Ishikawa (cell line): ENCODE measurements at regions not wholly inside any gene's neighbourhood (a gene's known extent, or its start where the extent isn't known, plus 50 kb on each side); places are given as distances from the start of the nearest gene placed in this dataset.

Experiments used
- CEBPB ChIP-seq: IDR thresholded peaks from 2 replicates; pipeline ENCODE4 v1.6.1; 2012
- CREB1 ChIP-seq: IDR thresholded peaks from 2 replicates; pipeline ENCODE4 v1.6.1; 2012; ENCODE audit warnings: low read depth
- EGR1 ChIP-seq: IDR thresholded peaks from 2 replicates; pipeline ENCODE4 v1.6.1; 2012
- EP300 ChIP-seq: IDR thresholded peaks from 2 replicates; pipeline ENCODE4 v1.6.1; 2012; ENCODE audit warnings: borderline replicate concordance
- FOXM1 ChIP-seq: IDR thresholded peaks from 2 replicates; pipeline ENCODE4 v1.6.1; 2012; ENCODE audit warnings: low read depth, borderline replicate concordance
- NFIC ChIP-seq: IDR thresholded peaks from 2 replicates; pipeline ENCODE4 v1.6.1; 2012
- RAD21 ChIP-seq: IDR thresholded peaks from 2 replicates; pipeline ENCODE4 v1.6.1; 2012; ENCODE audit warnings: low read depth
- TAF1 ChIP-seq: IDR thresholded peaks from 2 replicates; pipeline ENCODE4 v1.6.1; 2012; ENCODE audit warnings: low read depth, mild to moderate bottlenecking
- TCF12 ChIP-seq: IDR thresholded peaks from 2 replicates; pipeline ENCODE4 v1.6.1; 2012; ENCODE audit warnings: low read depth
- TEAD4 ChIP-seq: IDR thresholded peaks from 2 replicates; pipeline ENCODE4 v1.6.1; 2012
- YY1 ChIP-seq: IDR thresholded peaks from 2 replicates; pipeline ENCODE4 v1.6.1; 2012; ENCODE audit warnings: low read depth
- ZBTB7A ChIP-seq: IDR thresholded peaks from 2 replicates; pipeline ENCODE4 v1.6.1; 2012; ENCODE audit warnings: low read depth
- TF ChIP-seq, protein P1 (sequence below): IDR thresholded peaks from 2 replicates; pipeline ENCODE4 v1.6.1; 2012
- TF ChIP-seq, protein P2 (sequence below): IDR thresholded peaks from 2 replicates; pipeline ENCODE4 v1.6.1; 2012
- TF ChIP-seq, protein P3 (sequence below): IDR thresholded peaks from 2 replicates; pipeline ENCODE4 v1.6.1; 2012; ENCODE audit warnings: low read depth, mild to moderate bottlenecking

DNA sequence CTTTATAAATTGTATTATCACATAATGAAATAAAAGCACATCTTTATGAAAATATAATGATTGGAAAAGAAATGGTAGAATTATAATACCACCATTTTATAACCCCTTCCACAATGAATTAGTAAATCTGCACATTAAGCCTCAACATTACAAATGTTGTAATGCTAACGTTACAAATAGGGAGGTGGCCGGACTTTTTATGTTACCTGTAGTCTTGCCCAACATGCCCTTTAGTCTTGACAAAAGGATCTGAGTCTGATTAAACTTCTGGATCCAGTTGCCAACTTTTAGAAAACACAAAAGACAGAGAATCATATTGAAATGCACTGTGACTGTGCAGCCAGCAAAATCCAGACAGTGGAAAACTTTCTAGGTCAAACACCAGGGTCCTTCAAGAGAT is 617.3 kb downstream of the KCNJ3 start:
- TF ChIP-seq FOXM1 = no peak
- TF ChIP-seq NFIC = no peak

DNA sequence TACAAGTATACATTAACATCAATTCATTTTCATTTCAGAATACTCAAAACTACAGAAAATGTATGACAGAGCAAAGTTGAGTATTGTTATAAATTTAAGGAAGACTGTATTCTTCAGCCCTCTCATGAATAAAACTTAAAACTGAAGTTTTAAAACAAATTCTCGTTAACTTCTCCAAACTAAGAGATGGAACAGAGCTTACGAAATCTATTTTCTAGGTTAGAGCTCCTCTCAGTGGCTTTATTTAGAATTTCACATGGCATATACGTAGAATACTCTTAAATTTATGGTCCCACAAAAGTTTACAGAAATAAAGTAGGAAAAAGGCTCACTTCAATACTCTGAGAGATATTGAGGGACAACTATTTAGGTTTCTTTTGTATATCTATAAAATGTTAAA is 612.1 kb downstream of the KCNJ3 start:
- TF ChIP-seq FOXM1 (no peak), RAD21 (peak; percentile 68)
- TF ChIP-seq, protein P1, sequence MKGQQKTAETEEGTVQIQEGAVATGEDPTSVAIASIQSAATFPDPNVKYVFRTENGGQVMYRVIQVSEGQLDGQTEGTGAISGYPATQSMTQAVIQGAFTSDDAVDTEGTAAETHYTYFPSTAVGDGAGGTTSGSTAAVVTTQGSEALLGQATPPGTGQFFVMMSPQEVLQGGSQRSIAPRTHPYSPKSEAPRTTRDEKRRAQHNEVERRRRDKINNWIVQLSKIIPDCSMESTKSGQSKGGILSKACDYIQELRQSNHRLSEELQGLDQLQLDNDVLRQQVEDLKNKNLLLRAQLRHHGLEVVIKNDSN = no peak

DNA sequence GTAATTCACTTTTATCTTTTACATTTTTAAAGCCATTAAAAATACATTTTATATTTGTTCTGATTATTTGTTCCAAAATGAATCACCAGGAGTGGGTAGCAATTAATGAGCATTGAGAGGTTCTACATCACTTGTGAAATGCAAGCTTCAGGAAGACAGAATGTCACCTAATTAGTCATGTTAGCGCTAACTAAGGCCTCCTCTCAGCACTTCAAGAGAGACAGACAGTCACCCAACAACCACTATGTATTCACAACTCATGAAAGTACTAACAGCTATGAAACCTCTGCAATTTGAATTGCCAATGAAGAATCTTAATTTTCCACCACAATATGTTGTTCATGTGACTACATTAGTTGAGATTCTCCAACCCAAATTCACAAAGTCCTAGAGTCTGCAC is 611.0 kb downstream of the KCNJ3 start:
- TF ChIP-seq, protein P2, sequence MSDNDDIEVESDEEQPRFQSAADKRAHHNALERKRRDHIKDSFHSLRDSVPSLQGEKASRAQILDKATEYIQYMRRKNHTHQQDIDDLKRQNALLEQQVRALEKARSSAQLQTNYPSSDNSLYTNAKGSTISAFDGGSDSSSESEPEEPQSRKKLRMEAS = no peak
- TF ChIP-seq ZBTB7A (no peak), TCF12 (no peak)

DNA sequence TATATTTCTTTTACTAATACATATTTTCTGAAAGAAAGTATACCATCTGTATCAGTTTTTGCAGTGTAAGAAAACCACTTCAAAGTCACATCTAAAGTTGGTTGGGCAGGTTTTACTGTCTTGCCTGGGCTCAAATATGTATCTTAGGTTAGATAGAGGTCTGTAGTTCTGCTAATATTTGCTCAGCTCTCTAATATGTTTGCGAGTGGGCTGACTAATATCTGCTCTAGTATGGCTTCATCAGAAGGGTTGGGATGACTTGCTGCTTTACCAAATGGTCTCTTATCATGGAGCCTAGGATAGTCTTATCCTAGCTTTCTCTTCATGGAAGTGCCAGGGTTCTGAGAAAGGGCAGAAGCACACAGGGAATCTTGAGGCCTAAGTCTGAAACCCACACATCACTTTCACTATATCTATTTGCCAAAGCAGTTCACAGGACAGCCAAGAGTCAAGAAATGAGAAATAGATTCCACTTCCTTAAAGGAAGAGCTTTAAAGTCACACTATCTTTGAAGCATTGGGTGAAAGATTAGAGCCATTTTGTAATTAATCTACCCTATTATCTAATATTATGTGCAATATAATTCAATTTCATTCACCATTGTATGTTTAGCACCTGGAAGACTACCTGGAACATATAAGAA is 610.0 kb downstream of the KCNJ3 start:
- TF ChIP-seq, protein P2 = no peak
- TF ChIP-seq CEBPB (no peak), FOXM1 (no peak), EP300 (no peak), NFIC (no peak), TAF1 (no peak), TCF12 (no peak), TEAD4 (no peak), CREB1 (no peak)
- TF ChIP-seq, protein P3, sequence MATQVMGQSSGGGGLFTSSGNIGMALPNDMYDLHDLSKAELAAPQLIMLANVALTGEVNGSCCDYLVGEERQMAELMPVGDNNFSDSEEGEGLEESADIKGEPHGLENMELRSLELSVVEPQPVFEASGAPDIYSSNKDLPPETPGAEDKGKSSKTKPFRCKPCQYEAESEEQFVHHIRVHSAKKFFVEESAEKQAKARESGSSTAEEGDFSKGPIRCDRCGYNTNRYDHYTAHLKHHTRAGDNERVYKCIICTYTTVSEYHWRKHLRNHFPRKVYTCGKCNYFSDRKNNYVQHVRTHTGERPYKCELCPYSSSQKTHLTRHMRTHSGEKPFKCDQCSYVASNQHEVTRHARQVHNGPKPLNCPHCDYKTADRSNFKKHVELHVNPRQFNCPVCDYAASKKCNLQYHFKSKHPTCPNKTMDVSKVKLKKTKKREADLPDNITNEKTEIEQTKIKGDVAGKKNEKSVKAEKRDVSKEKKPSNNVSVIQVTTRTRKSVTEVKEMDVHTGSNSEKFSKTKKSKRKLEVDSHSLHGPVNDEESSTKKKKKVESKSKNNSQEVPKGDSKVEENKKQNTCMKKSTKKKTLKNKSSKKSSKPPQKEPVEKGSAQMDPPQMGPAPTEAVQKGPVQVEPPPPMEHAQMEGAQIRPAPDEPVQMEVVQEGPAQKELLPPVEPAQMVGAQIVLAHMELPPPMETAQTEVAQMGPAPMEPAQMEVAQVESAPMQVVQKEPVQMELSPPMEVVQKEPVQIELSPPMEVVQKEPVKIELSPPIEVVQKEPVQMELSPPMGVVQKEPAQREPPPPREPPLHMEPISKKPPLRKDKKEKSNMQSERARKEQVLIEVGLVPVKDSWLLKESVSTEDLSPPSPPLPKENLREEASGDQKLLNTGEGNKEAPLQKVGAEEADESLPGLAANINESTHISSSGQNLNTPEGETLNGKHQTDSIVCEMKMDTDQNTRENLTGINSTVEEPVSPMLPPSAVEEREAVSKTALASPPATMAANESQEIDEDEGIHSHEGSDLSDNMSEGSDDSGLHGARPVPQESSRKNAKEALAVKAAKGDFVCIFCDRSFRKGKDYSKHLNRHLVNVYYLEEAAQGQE = no peak

DNA sequence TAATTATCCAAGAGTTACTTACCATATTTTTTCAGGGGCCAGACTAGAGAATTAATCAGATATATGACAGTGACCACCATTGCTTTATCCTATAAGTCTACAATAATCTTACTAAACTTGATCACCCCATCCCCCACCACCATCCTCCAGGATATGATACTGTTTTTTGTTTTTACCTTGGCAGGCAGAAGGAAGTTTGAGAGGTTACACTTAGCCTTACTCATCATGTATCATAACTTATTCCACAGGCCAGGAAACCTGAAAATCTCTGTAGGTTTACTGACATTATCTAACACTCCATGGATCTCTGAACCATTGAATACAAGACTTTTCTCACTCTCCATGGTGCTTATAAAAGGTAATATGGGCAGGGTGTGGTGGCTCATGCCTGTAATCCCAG is 602.7 kb downstream of the KCNJ3 start:
- TF ChIP-seq ZBTB7A = no peak
- no peak for TF ChIP-seq TCF12
- no peak for TF ChIP-seq EGR1
- TF ChIP-seq CEBPB = no peak
- TF ChIP-seq, protein P2 = no peak
- no peak for TF ChIP-seq TAF1
- no peak for TF ChIP-seq EP300

DNA sequence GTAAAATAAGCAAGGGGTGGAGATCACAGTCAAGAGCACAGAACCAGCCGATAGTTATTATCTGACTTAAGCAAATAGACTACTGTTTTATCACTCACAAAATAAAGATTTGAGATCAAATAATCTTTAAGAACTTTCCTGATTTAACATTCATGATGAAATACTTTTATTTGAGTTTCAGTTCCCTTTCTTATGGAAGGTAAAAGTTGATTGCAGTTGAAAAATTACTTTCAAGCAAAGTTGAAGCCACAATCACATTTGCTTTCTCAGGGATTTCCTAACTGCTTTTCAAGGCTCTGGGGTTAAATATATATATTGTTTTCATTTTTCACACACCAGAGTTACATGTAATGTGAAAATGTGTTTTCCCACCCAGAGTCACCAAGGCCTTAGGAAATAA is 599.5 kb downstream of the KCNJ3 start:
- no peak for TF ChIP-seq NFIC
- no peak for TF ChIP-seq TEAD4
- TF ChIP-seq CEBPB = no peak
- no peak for TF ChIP-seq YY1
- TF ChIP-seq TCF12 = no peak
- TF ChIP-seq, protein P3 = no peak

DNA sequence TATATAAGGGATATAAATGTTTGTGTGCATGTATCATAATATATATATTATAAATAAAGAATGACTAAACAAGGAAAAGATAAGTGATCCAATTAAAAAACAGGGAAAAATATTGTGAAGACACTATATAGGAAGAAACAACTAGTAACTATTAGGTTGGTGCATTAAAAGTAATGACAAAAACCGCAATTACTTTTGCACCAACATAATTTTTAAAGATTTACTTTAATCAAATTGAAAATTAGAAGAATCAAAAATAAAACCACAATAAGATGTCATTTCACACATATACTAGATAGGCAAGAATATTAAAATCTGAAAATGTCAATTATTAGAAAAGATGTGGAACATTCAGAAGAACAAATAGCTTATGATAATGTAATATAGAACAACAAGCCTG is 595.9 kb downstream of the KCNJ3 start:
- no peak for TF ChIP-seq EP300
- no peak for TF ChIP-seq ZBTB7A
- TF ChIP-seq EGR1 = no peak
- TF ChIP-seq FOXM1 = no peak
- TF ChIP-seq, protein P1 = no peak
- TF ChIP-seq, protein P2 = no peak

DNA sequence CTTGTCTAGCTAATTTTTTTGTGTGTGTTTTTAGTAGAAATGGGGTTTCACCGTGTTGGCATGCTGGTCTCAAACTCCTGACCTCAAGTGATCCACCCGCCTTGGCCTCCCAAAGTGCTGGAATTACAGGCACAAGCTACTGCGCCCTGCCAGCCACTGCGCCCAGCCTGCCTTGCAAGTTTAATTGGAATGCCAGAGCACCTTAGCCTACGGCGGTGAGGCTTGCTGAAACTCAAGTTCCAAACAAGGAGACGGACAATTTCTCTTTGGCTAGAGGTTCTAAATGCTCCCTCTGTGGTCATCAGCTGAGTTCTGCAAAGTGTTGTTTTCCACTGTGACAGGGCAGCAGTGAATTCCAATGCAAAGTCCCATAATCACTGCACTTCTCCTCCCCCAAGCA is 583.4 kb downstream of the KCNJ3 start:
- TF ChIP-seq YY1 (no peak), TCF12 (no peak), RAD21 (no peak), TEAD4 (no peak), TAF1 (no peak), CREB1 (no peak), ZBTB7A (no peak), NFIC (no peak), EGR1 (no peak), EP300 (no peak), FOXM1 (no peak), CEBPB (no peak)
- TF ChIP-seq, protein P3 = no peak
- TF ChIP-seq, protein P2 = no peak
- TF ChIP-seq, protein P1 = no peak
